ENCODE measurements at regions not wholly inside any gene's neighbourhood (a gene's known extent, or its start where the extent isn't known, plus 50 kb on each side); places are given as distances from the start of the nearest gene placed in this dataset.

- no peak for TF ChIP-seq CTCF (IDR thresholded peaks at IDR 0.05)
- TF ChIP-seq POLR2A (IDR thresholded peaks at IDR 0.05): no peak
- no peak for TF ChIP-seq POLR2AphosphoS5 (IDR thresholded peaks at IDR 0.05)
- TF ChIP-seq EP300 (IDR thresholded peaks at IDR 0.05): no peak
These were observed 528.9 kb upstream of the NRP1 start for GRCh38 chr10:33863352-33863751.

All from stomach (tissue), 4 donors.